ENCODE measurements at regions not wholly inside any gene's neighbourhood (a gene's known extent, or its start where the extent isn't known, plus 50 kb on each side); places are given as distances from the start of the nearest gene placed in this dataset.
"Not testable (repeated sequence)": the region's sequence is repeated elsewhere in the genome, so short reads cannot be mapped to it uniquely, and the experiment has no call there.

GRCh38 chr12:131378176-131378842 lies 332.6 kb upstream of the SFSWAP start:
- DNase-seq (ENCODE audit: low read depth): no peak

DNA sequence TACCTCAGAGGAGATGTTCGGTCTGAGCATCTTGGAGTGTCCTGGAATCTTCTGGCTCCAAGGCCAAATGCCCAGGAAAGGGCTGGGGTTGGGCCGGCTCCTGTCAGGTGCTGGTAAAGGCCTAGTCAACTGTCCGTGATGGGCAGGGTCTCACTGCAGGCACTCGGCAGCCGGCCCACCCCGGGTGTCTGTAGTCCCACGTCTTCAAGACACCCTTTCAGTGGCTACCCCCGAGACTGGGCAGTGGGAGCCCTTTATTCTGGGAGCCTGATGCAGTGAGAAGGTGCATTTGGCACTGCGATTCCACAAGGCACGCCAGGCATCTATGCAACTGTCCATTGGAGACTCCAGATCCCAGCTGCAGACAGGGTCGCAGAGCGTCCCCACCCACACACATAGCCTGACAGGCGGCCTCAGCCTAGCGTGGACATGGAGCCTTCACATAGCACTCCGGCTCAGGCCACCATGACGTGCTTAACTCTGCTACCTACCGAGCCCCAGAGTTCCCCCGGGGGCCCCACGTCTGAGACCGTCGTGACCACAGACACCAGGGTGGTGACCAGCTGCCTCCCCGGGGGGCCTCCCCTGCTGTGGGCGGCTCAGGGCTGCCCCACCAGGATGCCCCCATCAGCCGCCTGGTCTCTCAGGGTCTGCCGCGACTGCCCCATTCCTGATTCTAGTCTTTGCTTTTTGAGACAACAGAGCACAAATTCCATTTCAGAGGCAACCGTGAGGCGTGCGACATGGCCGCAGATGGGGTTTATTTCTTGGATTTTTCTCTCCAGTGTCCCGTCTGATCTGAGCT lies 331.8 kb upstream of the SFSWAP start:
- DNase-seq (ENCODE audit: low read depth): no peak

GRCh38 chr12:131379738-131380137 lies 331.2 kb upstream of the SFSWAP start:
- no peak for DNase-seq (ENCODE audit: low read depth)

DNA sequence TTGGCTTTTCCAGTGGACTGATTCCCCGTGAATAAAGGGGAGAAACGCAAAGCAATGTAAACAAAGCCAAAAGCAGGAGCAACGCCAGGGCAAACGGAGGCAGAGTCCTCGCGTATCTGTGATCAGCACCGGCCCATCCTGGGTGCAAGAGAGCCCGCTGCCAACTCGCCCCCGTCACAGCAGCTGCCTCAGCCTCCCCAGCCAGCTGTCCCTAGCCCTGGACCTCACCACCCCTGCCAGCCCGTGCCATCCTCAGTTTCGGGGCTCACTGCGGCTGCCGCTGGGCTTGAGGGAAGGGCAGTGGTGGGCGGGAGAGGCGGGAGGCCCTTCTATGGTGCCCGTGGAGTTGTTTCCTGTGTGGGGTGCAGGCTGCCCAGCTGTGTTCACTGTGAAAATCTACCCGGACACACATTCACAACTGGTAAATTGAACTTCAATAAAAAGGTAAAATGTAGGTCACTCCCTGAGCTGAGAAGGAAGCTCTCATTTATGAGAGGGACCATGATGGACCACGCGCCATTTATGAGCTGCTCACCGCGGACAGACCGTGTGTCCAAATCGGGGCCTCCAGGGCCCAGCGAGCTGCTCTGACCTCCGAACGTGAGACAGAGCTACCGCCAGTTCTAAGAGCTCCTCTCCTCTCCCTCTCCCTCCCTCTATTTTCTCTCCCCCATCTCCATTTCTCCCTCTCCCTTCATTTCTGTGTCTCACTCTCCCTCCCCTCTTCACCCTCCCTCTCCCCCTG lies 330.5 kb upstream of the SFSWAP start:
- no peak for DNase-seq (ENCODE audit: low read depth)

DNA sequence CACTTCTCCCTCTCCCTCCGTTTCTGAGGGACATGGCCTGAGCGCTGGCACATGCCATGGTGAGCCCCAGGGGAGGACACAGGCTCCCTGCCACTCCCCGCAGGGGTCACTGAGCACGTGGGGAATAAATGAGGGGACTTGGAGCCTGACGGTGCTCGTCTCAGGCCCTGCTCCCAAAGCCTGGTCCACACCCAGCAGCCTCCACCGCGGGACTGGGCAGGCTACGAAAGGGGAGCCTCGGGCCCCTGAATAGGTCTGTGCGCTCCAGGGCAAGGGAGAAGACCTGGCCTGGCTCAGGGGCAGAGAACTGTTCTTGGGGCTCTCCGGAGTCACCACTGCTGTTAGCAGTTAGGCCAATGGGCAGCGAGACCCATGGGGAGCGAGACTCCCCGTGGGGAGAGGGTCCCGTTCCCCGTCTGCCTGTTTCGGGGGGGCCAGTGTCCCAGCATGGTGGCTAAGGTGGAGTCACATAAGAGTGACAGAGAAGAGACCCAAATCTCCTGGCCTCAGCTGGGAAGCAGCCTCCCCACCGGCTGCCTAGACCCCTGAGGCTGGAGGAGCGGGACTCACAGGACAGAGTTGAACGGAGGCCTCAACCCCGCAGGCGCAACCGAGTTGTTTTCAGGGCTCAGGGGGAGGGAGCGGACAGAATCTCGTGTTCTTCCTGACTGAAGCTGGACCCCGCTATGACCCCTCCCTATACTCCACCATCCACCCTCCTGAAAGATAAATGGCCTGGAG lies 329.8 kb upstream of the SFSWAP start:
- DNase-seq (ENCODE audit: low read depth): no peak

DNA sequence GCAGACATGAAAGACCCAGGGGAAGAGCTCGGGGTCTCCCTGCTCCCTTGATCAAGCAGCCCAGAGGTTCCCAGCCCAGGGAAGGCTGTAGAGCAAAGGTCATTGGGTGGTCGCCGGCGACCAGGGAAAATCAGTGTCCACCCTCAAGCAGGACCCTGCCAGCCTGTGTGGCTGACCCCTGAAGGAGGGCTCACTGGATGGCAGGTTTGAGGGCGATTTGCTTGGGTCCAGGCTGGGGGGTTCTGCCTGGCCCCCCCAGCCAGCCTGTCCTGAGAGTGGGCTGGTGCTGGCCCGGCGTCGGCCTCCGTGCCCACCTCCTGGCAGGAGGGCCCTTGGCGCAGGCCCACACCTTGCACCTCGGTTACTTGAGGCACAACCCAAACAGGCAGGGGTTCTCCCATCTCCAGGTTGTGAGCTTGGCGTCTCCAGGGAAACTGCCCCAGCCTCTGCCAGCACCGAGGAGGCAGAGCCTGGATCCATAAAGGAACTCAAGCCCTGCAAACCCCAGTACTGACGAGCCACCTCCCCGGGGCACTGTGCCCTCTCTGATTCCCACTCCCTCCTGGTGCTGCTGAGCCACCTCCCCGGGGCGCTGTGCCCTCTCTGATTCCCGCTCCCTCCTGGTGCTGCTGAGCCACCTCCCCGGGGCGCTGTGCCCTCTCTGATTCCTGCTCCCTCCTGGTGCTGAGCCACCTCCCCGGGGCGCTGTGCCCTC lies 329.0 kb upstream of the SFSWAP start:
- no peak for DNase-seq (ENCODE audit: low read depth)

DNA sequence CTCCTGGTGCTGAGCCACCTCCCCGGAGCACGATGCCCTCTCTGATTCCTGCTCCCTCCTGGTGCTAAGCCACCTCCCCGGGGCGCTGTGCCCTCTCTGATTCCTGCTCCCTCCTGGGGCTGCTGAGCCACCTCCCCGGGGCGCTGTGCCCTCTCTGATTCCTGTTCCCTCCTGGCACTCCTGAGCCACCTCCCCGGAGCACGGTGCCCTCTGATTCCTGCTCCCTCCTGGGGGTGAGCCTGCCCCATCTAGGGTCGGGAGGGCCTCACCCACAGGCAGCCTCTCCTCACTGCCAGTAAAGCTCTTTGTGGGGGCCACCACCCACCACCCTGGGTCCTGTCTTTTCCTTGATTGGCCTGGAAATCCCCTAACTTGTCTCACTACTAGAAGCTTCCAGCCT lies 327.6 kb upstream of the SFSWAP start:
- DNase-seq (ENCODE audit: low read depth): no peak

DNA sequence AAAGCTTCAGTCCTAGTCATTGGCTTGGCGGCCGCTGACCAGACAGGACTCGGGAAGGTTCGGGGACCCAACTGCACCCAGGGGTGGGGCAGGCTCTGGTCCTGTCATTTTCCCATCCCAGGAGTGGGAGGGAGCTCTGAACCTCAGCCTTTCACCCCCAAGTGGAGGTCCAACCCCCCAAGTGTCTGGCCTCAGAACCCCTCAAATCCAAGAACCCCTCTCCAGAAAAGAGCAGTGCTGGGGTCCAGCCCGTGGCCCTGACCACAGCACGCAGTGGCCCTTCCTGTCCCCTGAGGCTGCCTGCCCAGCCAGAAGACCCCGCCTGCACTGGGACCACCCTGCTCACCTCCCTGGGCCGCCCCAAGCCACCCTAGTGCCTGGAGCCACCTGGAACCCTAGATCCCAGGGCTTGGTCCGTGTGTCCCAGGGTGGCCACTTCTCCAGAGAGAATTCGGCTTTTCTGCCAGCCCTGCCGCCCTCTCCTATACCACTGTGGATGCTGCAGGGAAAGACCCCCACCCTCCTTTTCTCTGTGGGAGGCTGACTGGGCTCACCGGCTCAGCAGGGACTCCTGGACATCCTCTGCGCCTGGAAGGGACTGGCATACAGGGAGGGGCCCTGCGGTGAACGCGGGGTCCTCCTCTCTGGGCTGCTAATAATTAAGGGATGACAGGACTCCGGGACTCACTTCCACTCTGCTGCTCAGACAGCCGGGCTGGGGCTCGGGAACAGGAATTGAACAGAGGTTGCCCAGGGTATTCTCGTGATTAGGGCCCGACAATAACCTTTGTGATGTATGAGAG lies 326.9 kb upstream of the SFSWAP start:
- DNase-seq (ENCODE audit: low read depth): no peak

DNA sequence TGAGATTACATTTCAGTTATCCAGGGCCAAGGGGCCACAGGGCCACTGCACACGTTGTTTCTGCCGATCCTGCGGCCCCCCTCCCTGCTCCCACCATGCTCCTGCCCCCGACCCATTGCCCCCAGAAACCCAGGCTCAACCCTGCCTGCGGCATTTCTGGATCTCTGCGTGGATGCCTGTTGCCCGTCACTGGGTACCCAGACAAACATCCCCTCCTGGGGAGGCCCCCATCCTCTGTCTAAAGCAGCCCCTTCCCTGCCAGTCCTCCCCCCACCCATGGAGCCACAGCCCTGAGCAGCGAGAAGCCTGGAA lies 326.4 kb upstream of the SFSWAP start:
- no peak for DNase-seq (ENCODE audit: low read depth)

DNA sequence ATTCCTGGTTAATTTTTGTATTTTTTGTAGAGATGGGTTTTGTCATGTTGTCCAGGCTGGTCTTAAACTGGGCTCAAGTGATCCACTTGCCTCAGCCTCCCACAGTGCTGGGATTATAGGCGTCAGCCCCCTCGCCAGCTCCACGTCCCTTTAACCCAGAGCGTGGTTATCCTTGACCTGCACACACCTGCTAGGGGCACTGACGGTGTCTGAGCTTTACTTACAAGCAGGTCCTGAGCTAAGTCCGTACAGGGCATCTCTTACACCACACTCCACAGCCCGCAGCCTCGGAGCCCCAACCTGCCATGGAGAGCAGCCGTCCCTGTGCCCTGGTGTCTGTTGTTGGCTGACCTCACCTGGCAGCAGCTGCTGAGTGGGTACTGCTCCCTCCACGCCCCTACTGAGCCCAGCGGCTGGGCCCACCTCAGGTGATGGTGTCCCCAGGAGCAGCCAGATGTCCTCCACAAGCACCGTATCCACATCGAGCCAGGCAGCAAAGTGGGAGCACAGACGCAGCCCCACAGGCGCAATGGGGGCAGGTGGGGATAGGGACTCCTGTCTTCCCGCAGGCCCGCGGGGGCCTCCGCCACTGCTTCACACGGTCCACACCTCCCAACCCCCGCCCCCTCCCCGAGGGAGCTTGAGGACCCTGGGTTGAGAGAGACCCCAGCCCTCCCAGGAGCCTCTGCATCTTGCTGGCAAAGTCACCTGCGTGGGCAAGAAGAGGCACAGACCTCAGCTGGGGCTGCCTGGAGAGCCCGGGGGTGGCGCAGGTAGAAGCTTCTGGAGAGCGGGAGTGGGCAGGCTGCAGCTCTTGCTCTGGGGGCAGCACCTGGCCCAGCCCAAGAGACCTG lies 325.4 kb upstream of the SFSWAP start:
- no peak for DNase-seq (ENCODE audit: low read depth)

- DNase-seq (ENCODE audit: low read depth): no peak
Measured at GRCh38 chr12:131386167-131386521, 324.7 kb upstream of the SFSWAP start.

DNA sequence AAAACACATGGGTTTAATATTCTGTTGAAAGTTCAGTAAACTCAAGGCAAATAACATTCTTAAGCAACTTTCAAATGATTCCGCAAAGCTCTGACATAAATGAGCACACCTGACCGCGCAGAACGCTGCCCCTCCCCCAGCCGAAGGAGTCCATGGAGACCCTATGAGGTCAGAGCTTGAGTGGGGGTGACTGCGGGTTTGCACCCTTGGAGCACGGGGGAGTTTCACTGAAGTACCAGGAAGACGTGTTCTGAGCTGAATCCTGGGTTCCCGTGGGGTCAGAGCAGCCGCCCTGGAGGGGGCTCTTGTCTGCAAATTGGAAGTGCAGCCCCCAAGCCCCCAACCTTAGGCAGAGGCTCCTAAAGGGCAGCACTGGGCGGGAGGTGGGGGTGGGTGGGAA lies 324.1 kb upstream of the SFSWAP start:
- DNase-seq (ENCODE audit: low read depth): no peak

GRCh38 chr12:131387281-131388163 lies 323.4 kb upstream of the SFSWAP start:
- no peak for DNase-seq (ENCODE audit: low read depth)

DNA sequence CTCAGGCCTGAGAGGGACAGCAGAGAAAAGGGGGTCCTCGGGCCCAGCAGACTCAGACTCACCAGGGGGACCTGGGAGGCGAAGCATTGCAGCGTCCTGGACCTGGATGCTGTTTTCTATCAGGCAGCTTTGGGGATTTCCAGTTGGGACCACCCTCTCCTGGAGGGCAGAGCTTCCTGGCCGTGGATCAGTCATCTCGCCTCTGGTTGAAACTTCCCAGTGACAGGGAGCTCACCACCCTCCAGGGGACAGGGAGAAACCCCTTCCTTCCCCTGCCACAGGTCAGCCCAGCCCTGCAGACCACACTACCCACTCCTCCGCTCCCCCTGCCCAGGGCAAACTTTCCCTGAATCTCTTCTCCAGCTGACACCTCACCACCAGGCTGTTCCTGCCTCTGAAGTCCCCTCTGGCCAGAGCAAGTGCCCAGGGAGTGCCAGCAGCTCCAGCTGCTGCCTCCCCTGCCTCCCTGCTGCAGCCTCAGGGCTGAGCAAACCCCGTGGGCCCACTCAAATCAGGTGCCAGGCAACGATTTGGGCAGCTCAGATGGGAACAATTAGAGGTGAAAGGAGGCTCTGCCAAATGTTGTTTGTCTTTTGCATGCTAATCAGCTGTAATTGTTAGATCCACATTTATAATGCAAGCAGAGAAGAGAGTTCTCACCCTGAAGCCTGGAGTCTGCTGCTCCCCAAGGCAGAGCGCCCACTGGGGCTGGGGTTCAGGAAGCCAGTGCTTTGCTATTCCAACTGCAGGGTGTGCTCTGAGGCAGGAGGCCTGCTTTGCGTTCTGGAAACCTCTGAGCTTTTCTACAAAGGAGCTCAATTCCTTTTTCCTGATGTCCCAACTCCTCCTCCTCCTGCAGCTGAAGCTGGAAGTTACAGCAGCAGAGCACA lies 322.5 kb upstream of the SFSWAP start:
- not testable (repeated sequence) for DNase-seq (ENCODE audit: low read depth)

GRCh38 chr12:131389054-131390013 lies 321.6 kb upstream of the SFSWAP start:
- no peak for DNase-seq (ENCODE audit: low read depth)

- DNase-seq (ENCODE audit: low read depth): no peak
Measured at GRCh38 chr12:131390412-131391334, 320.2 kb upstream of the SFSWAP start.

Measured in stimulated activated CD8-positive, alpha-beta memory T cell treated with anti-CD3 and anti-CD28 coated beads, Interleukin-12 subunit alpha, Interleukin-12 subunit beta, amount 100 ng/mL, for 4 hours (primary cell).